Esophagus squamous epithelium (tissue), 5 donors: ENCODE measurements at regions not wholly inside any gene's neighbourhood (a gene's known extent, or its start where the extent isn't known, plus 50 kb on each side); places are given as distances from the start of the nearest gene placed in this dataset.

Source experiments
- DNase-seq: peaks from one replicate; lab custom pipeline; 2025; lab: John Stamatoyannopoulos, UW
- H3K27ac ChIP-seq, 4 donors: fragments of 200-600 bp; sonication (generic); one replicate each; pipeline ENCODE4 v1.5.1; 2016 to 2019; ENCODE audit warnings: mild to moderate bottlenecking in 1 of 4
- H3K27me3 ChIP-seq, 4 donors: fragments of 200-600 bp; sonication (generic); 1 replicate in 3 of 4; 2 replicates in 1 of 4; pipeline versions ENCODE4 v1.5.1 to v1.6.0; 2017 to 2021; ENCODE audit warnings: antibody characterized with exemption in 1 of 4
- H3K36me3 ChIP-seq, 3 donors: fragments of 200-600 bp; sonication (generic); one replicate each; pipeline ENCODE4 v1.5.1; 2016 to 2019
- H3K4me1 ChIP-seq, 3 donors: fragments of 200-600 bp; sonication (generic); one replicate each; pipeline ENCODE4 v1.5.1; 2017 to 2019
- H3K4me3 ChIP-seq, 4 donors: fragments of 200-600 bp; sonication (generic); 1 replicate in 3 of 4; 2 replicates in 1 of 4; pipeline ENCODE4 v1.5.1; 2016 to 2019; ENCODE audit warnings: mild to moderate bottlenecking in 2 of 4, moderate library complexity in 1 of 4
- H3K9me3 ChIP-seq, 3 donors: fragments of 200-600 bp; sonication (generic); one replicate each; pipeline ENCODE4 v1.5.1; 2016 to 2019
- CTCF ChIP-seq, 6 experiments: fragments of 450-650 bp in 4 of 6; fragments of 200-600 bp in 2 of 6; sonication (generic) in 2 of 6; IDR thresholded peaks; one replicate each; pipeline ENCODE4 v1.5.1; 2016 to 2019; ENCODE audit warnings: antibody characterized with exemption in 6 of 6, mild to moderate bottlenecking in 4 of 6, moderate library complexity in 4 of 6
- POLR2A ChIP-seq, 4 donors: fragments of 450-650 bp; IDR thresholded peaks; one replicate each; pipeline ENCODE4 v1.6.1; 2017; ENCODE audit warnings: antibody characterized with exemption in 4 of 4, mild to moderate bottlenecking in 4 of 4, moderate library complexity in 3 of 4
- WGBS, 2 donors: methylation state at CpG; one replicate each; pipeline ENCODE4 v1.1.5; 2018; 5-methylcytosine and 5-hydroxymethylcytosine counted together
- intact Hi-C: fragments of 100-400 bp; cut with DNase I; formaldehyde crosslinking; loops from one replicate; pipeline ENCODE4 v1.15.0; 2022
- donor health status: DM: yes; HTN: yes; CAD: no.

GRCh38 chr13:67855741-67856238 is 625.7 kb upstream of the PCDH9 start:
- DNase-seq = no peak
- no peak overlapping the region for H3K4me3 ChIP-seq
- no peaks in the 10 kb centered on the region for H3K4me1 ChIP-seq
- H3K27ac ChIP-seq = no peak overlapping the region
- TF ChIP-seq CTCF (IDR thresholded peaks at IDR 0.05) = no peak
- 3 to 4% methylated on average over 4 of the region's 4 CpGs for WGBS, 2 donors
- H3K27me3 ChIP-seq = no peaks in the 10 kb centered on the region
- peaks cover 0 to 3% (median 0%) of the 10 kb centered on the region in 3 donors for H3K9me3 ChIP-seq
- H3K36me3 ChIP-seq = no peaks in the 10 kb centered on the region
- intact Hi-C loops = no loop called here

GRCh38 chr13:67854990-67855389 is 624.9 kb upstream of the PCDH9 start:
- Histone ChIP-seq H3K27me3 (no peaks in the 10 kb centered on the region), H3K9me3 (peaks cover 0 to 3% (median 0%) of the 10 kb centered on the region in 3 donors), H3K4me1 (no peaks in the 10 kb centered on the region), H3K36me3 (no peaks in the 10 kb centered on the region), H3K27ac (no peak overlapping the region), H3K4me3 (no peak overlapping the region)
- intact Hi-C loops = no loop called here
- no peak for DNase-seq
- WGBS, 2 donors = 68 to 70% methylated on average over 4 of the region's 4 CpGs
- no peak for TF ChIP-seq POLR2A (IDR thresholded peaks at IDR 0.05)
- no peak for TF ChIP-seq CTCF (IDR thresholded peaks at IDR 0.05)

GRCh38 chr13:67844574-67844973 is 614.4 kb upstream of the PCDH9 start:
- H3K9me3 ChIP-seq = peaks cover 0 to 16% (median 0%) of the 10 kb centered on the region in 3 donors
- DNase-seq = no peak
- 52 to 71% methylated on average over 2 of the region's 2 CpGs for WGBS, 2 donors
- TF ChIP-seq POLR2A (IDR thresholded peaks at IDR 0.05) (no peak), CTCF (IDR thresholded peaks at IDR 0.05) (no peak)
- no peaks in the 10 kb centered on the region for H3K27me3 ChIP-seq
- H3K4me3 ChIP-seq = no peak overlapping the region
- no peak overlapping the region for H3K27ac ChIP-seq
- no peaks in the 10 kb centered on the region for H3K4me1 ChIP-seq
- H3K36me3 ChIP-seq = no peaks in the 10 kb centered on the region
- intact Hi-C loops = no loop called here

- Histone ChIP-seq H3K27me3 (no peaks in the 10 kb centered on the region), H3K4me1 (no peaks in the 10 kb centered on the region), H3K36me3 (no peaks in the 10 kb centered on the region), H3K9me3 (peaks cover 0 to 16% (median 0%) of the 10 kb centered on the region in 3 donors), H3K4me3 (no peak overlapping the region), H3K27ac (no peak overlapping the region)
- WGBS, 2 donors = 46 to 78% methylated on average over 2 to 6 of the region's 7 CpGs
- no peak for DNase-seq
- TF ChIP-seq POLR2A (IDR thresholded peaks at IDR 0.05) (no peak), CTCF (IDR thresholded peaks at IDR 0.05) (no peak)
- intact Hi-C loops = no loop called here
Observed at GRCh38 chr13:67841071-67841470, 610.9 kb upstream of the PCDH9 start.

- Histone ChIP-seq H3K4me1 (no peaks in the 10 kb centered on the region), H3K4me3 (no peak overlapping the region), H3K27ac (no peak overlapping the region), H3K27me3 (no peaks in the 10 kb centered on the region), H3K36me3 (no peaks in the 10 kb centered on the region), H3K9me3 (peaks cover 0 to 7% (median 0%) of the 10 kb centered on the region in 3 donors)
- DNase-seq = no peak
- intact Hi-C loops = no loop called here
- no peak for TF ChIP-seq CTCF (IDR thresholded peaks at IDR 0.05)
Observed at GRCh38 chr13:67833564-67833963, 603.4 kb upstream of the PCDH9 start.
